MM.1S (cell line): ENCODE measurements at regions not wholly inside any gene's neighbourhood (a gene's known extent, or its start where the extent isn't known, plus 50 kb on each side); places are given as distances from the start of the nearest gene placed in this dataset.

Source experiments
- EZH2phosphoT487 ChIP-seq: fragments of 300-600 bp; sonication (generic); IDR thresholded peaks from 2 replicates; pipeline ENCODE4 v1.6.1; 2018; ENCODE audit warnings: antibody characterized with exemption, low read length
- TF ChIP-seq, protein P1 (sequence below): fragments of 300-600 bp; sonication (generic); IDR thresholded peaks from 2 replicates; pipeline ENCODE4 v1.5.1; 2016; ENCODE audit warnings: antibody characterized with exemption, low read length, mixed read lengths

DNA sequence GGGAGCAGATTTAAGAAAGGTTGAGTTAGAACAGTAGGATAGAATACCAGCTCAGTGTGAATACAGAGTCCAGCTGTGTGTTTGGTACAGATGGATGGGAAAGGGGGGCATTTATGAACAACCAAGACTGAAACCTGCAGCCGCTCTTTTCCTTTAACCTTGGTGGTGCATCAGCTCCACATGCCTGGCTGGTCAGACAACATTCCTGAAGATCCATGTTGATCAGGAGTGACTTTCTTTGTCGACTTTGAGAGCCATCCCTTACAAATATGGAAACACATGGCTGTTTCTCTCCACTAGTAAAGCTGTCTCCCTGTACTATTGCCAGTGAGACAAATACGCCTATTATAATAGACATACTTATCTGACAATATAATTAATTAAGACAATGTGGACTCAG lies 476.5 kb upstream of the IGFBP3 start:
- TF ChIP-seq, protein P1, sequence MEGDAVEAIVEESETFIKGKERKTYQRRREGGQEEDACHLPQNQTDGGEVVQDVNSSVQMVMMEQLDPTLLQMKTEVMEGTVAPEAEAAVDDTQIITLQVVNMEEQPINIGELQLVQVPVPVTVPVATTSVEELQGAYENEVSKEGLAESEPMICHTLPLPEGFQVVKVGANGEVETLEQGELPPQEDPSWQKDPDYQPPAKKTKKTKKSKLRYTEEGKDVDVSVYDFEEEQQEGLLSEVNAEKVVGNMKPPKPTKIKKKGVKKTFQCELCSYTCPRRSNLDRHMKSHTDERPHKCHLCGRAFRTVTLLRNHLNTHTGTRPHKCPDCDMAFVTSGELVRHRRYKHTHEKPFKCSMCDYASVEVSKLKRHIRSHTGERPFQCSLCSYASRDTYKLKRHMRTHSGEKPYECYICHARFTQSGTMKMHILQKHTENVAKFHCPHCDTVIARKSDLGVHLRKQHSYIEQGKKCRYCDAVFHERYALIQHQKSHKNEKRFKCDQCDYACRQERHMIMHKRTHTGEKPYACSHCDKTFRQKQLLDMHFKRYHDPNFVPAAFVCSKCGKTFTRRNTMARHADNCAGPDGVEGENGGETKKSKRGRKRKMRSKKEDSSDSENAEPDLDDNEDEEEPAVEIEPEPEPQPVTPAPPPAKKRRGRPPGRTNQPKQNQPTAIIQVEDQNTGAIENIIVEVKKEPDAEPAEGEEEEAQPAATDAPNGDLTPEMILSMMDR = no peak
- TF ChIP-seq EZH2phosphoT487 = no peak
